Chondrocyte (in vitro differentiated cells): ENCODE measurements at regions not wholly inside any gene's neighbourhood (a gene's known extent, or its start where the extent isn't known, plus 50 kb on each side); places are given as distances from the start of the nearest gene placed in this dataset.

Source experiments
- DNase-seq: peaks from one replicate; pipeline ENCODE4 v3.0.0; 2021; ENCODE audit warnings: mixed read lengths, low spot score
- H3K27ac Mint-ChIP-seq: one replicate; pipeline ENCODE4 v1.8.0; 2021; ENCODE audit warnings: mild to moderate bottlenecking, moderate library complexity, mixed read lengths; ENCODE audit not compliant: unreplicated experiment
- H3K27me3 Mint-ChIP-seq: 2 replicates; pipeline ENCODE4 v1.8.0; 2021; ENCODE audit warnings: low read depth, mixed read lengths
- H3K36me3 Mint-ChIP-seq: 2 replicates; pipeline ENCODE4 v1.8.0; 2021; ENCODE audit warnings: low read depth, mixed read lengths
- H3K4me1 Mint-ChIP-seq: 2 replicates; pipeline ENCODE4 v1.8.0; 2021; ENCODE audit warnings: low read depth, mild to moderate bottlenecking, mixed read lengths
- H3K4me3 Mint-ChIP-seq: one replicate; pipeline ENCODE4 v1.8.0; 2021; ENCODE audit warnings: mild to moderate bottlenecking, moderate library complexity, mixed read lengths; ENCODE audit not compliant: unreplicated experiment
- H3K9me3 Mint-ChIP-seq: 2 replicates; pipeline ENCODE4 v1.8.0; 2021; ENCODE audit warnings: low read depth, mixed read lengths
- CTCF ChIP-seq: fragments of 200-600 bp; sonication (generic); IDR thresholded peaks from 2 replicates; pipeline ENCODE4 v1.5.0; 2021; ENCODE audit warnings: antibody characterized with exemption, mild to moderate bottlenecking, moderate library complexity

DNA sequence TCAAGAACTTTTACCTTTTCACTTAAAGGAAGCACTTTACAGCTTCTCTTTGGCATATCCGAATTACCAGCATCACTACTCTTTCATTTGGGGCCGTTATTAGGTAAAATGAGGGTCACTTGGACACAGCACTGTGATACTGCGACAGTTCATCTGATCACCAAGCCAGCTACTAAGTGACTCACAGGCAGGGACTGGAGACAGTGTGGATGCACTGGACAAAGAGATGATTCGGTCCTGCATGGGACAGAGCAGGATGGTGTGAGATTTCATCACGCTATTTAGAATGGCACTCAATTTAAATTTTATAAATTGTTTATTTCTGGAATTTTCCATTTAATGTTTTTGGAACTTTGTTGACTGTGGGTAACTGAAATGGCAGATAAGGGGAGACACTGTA, 166.9 kb upstream of the IL12A start:
- Mint-ChIP-seq H3K27me3 (no peaks in the 10 kb centered on the region), H3K4me1 (peaks cover 85% of the 10 kb centered on the region), H3K27ac (peak overlapping the region; percentile 89), H3K36me3 (peaks cover 3% of the 10 kb centered on the region), H3K4me3 (no peak overlapping the region), H3K9me3 (no peaks in the 10 kb centered on the region)
- DNase-seq: no peak
- no peak for TF ChIP-seq CTCF

- Mint-ChIP-seq H3K36me3 (peaks cover 3% of the 10 kb centered on the region), H3K4me1 (peaks cover 83% of the 10 kb centered on the region), H3K9me3 (no peaks in the 10 kb centered on the region), H3K27ac (peak overlapping the region; percentile 73), H3K27me3 (no peaks in the 10 kb centered on the region), H3K4me3 (no peak overlapping the region)
- TF ChIP-seq CTCF: no peak
- no peak for DNase-seq
Observed at GRCh38 chr3:159823780-159824179, 164.9 kb upstream of the IL12A start.

DNA sequence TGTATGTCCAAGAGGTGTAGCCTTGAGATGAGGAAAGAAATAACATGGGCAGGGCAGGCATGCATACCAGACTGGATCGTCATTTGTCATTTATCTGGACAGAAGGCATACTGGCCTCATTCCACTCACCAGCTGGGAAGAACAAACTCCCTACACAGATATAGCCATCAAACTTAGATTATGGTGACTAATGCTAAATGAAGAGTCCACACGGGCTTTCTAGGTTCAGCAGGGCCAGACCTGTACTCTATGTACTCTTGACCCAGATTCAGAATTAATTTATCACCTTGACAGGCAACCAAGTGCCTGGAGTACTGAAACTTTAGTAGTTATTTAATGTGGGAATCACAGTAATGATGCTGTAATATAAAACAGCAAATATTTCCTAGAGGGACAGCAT, 164.3 kb upstream of the IL12A start:
- DNase-seq: no peak
- no peak for TF ChIP-seq CTCF
- H3K4me1 Mint-ChIP-seq: peaks cover 83% of the 10 kb centered on the region
- H3K27me3 Mint-ChIP-seq: no peaks in the 10 kb centered on the region
- peak overlapping the region; percentile 73 for H3K27ac Mint-ChIP-seq
- peaks cover 3% of the 10 kb centered on the region for H3K36me3 Mint-ChIP-seq
- H3K4me3 Mint-ChIP-seq: no peak overlapping the region
- no peaks in the 10 kb centered on the region for H3K9me3 Mint-ChIP-seq

DNA sequence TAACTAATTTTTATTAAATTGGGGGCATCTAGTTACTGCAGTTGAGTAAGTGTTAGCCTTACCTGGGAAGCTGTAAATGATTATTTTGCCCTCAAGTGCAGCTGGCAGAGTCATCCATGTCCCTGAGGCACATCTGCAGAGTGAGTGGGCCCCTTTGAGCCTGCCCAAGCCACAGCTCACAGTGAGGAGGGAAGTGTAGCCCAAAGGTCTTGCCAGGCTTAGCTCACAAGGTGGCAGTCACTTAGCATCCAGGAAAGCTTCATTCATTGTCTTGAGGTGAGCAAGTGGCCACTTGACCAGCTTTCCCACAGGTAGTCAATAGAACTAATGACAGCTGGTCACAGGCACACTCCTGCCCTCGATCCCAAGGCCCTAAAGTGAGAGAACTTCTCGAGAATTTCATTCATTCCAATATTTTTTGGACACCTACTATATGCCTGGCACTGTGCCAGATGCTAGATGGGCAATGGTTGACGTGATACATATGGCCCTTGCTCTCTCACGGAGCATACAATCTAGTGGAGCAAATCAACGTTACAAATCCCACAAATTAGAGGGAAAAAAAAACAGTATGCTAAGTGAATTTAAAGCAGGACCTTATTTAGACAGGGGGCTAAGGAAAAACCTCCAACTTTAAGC, 163.3 kb upstream of the IL12A start:
- H3K27me3 Mint-ChIP-seq: no peaks in the 10 kb centered on the region
- peak; percentile 31 for TF ChIP-seq CTCF
- H3K9me3 Mint-ChIP-seq: no peaks in the 10 kb centered on the region
- no peak overlapping the region for H3K4me3 Mint-ChIP-seq
- no peak for DNase-seq
- peak overlapping the region; percentile 79 for H3K27ac Mint-ChIP-seq
- H3K36me3 Mint-ChIP-seq: peaks cover 3% of the 10 kb centered on the region
- peaks cover 81% of the 10 kb centered on the region for H3K4me1 Mint-ChIP-seq

DNA sequence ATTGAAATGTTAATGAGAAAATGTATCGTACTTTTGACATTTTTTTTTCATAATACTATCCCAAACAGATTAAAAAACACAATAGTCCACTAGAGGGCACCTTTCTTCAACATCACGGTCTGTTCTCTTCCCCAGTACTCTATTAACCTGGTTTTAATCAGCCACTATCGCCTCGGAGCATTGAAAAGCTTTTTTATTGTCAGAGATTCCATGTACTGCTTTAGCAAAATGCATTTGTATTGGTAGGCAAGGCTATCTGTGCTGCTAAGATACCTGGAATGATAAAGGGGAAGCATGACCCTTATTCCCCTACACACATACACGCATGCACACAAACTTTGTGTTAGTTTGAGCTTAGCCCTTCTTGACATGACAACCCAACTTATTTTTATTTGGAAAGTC, 160.1 kb upstream of the IL12A start:
- H3K4me1 Mint-ChIP-seq: peaks cover 57% of the 10 kb centered on the region
- no peak overlapping the region for H3K4me3 Mint-ChIP-seq
- H3K9me3 Mint-ChIP-seq: no peaks in the 10 kb centered on the region
- no peaks in the 10 kb centered on the region for H3K36me3 Mint-ChIP-seq
- H3K27ac Mint-ChIP-seq: peak overlapping the region; percentile 13
- peak; percentile 89 for TF ChIP-seq CTCF
- no peak for DNase-seq
- no peaks in the 10 kb centered on the region for H3K27me3 Mint-ChIP-seq
